Loucy (cell line): ENCODE measurements at regions not wholly inside any gene's neighbourhood (a gene's known extent, or its start where the extent isn't known, plus 50 kb on each side); places are given as distances from the start of the nearest gene placed in this dataset.

Experiments
- CTCF ChIP-seq: fragments of 200-600 bp; sonication (generic); conservative IDR thresholded peaks from 2 replicates; pipeline ENCODE4 v1.5.1; 2014; ENCODE audit warnings: mild to moderate bottlenecking, antibody characterized with exemption, low read length
- EZH2phosphoT487 ChIP-seq: fragments of 200-600 bp; IDR thresholded peaks from 2 replicates; pipeline ENCODE4 v1.6.1; 2018; ENCODE audit warnings: antibody characterized with exemption, mild to moderate bottlenecking, moderate library complexity, borderline replicate concordance

- TF ChIP-seq EZH2phosphoT487 (no peak), CTCF (no peak)
These were observed 321.4 kb downstream of the IRS1 start for GRCh38 chr2:226478109-226478809.
